ENCODE measurements at regions not wholly inside any gene's neighbourhood (a gene's known extent, or its start where the extent isn't known, plus 50 kb on each side); places are given as distances from the start of the nearest gene placed in this dataset.

GRCh38 chr10:8435186-8436055 is 380.9 kb downstream of the GATA3 start:
- no peak for DNase-seq

GRCh38 chr10:8437896-8438295 is 383.4 kb downstream of the GATA3 start:
- no peak for DNase-seq

GRCh38 chr10:8438603-8439002 is 384.1 kb downstream of the GATA3 start:
- DNase-seq = peak; percentile 58

- no peak for DNase-seq
Measured at GRCh38 chr10:8439040-8439439, 384.6 kb downstream of the GATA3 start.

- DNase-seq = peak; percentile 53
Measured at GRCh38 chr10:8444630-8445029, 390.1 kb downstream of the GATA3 start.

- DNase-seq = no peak
Measured at GRCh38 chr10:8445353-8445752, 390.9 kb downstream of the GATA3 start.

GRCh38 chr10:8449909-8450308 is 395.4 kb downstream of the GATA3 start:
- DNase-seq = no peak

- DNase-seq = no peak
Measured at GRCh38 chr10:8453587-8453986, 399.1 kb downstream of the GATA3 start.

GRCh38 chr10:8454357-8454756 is 399.9 kb downstream of the GATA3 start:
- DNase-seq = no peak

- no peak for DNase-seq
Measured at GRCh38 chr10:8455181-8455580, 400.7 kb downstream of the GATA3 start.

GRCh38 chr10:8456386-8456785 is 401.9 kb downstream of the GATA3 start:
- no peak for DNase-seq

GRCh38 chr10:8460626-8461025 is 406.1 kb downstream of the GATA3 start:
- no peak for DNase-seq

- no peak for DNase-seq
Measured at GRCh38 chr10:8462565-8462964, 408.1 kb downstream of the GATA3 start.

GRCh38 chr10:8463853-8464252 is 409.4 kb downstream of the GATA3 start:
- no peak for DNase-seq

GRCh38 chr10:8468477-8468876 is 414.0 kb downstream of the GATA3 start:
- DNase-seq = no peak

GRCh38 chr10:8473205-8473604 is 418.7 kb downstream of the GATA3 start:
- peak; percentile 69 for DNase-seq

GRCh38 chr10:8477300-8477699 is 422.8 kb downstream of the GATA3 start:
- DNase-seq = no peak

- no peak for DNase-seq
Measured at GRCh38 chr10:8481718-8482504, 427.4 kb downstream of the GATA3 start.

GRCh38 chr10:8485032-8485431 is 430.5 kb downstream of the GATA3 start:
- DNase-seq = no peak

- DNase-seq = no peak
Measured at GRCh38 chr10:8487346-8487745, 432.9 kb downstream of the GATA3 start.

GRCh38 chr10:8489232-8489631 is 434.7 kb downstream of the GATA3 start:
- DNase-seq = no peak

GRCh38 chr10:8489823-8490222 is 435.3 kb downstream of the GATA3 start:
- no peak for DNase-seq

GRCh38 chr10:8498290-8498689 is 443.8 kb downstream of the GATA3 start:
- DNase-seq = no peak

GRCh38 chr10:8498881-8499280 is 444.4 kb downstream of the GATA3 start:
- DNase-seq = no peak

Measured in CD4-positive, alpha-beta T cell treated with Interleukin-4 for 4 hours (primary cell).